ENCODE measurements at regions not wholly inside any gene's neighbourhood (a gene's known extent, or its start where the extent isn't known, plus 50 kb on each side); places are given as distances from the start of the nearest gene placed in this dataset.

DNA sequence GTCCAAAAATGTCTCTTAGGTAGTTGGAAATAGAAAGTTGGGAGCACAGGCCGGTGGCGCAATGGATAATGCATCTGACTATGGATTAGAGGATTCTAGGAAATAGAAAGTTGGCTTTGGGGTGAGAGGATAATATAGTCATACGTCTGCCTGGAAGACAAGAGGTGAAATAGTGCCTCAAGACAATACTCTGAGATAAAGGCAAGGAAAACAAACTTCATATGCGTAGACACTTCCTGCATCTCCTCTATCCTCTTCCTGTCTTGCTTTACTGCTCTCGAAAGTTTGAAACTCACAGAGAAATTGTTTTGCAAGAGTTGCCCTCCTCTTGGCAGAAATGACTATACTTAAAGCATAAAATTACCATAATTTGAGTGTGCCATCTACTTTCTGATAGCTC is 153.2 kb upstream of the FBXL7 start:
- TF ChIP-seq, protein P1, sequence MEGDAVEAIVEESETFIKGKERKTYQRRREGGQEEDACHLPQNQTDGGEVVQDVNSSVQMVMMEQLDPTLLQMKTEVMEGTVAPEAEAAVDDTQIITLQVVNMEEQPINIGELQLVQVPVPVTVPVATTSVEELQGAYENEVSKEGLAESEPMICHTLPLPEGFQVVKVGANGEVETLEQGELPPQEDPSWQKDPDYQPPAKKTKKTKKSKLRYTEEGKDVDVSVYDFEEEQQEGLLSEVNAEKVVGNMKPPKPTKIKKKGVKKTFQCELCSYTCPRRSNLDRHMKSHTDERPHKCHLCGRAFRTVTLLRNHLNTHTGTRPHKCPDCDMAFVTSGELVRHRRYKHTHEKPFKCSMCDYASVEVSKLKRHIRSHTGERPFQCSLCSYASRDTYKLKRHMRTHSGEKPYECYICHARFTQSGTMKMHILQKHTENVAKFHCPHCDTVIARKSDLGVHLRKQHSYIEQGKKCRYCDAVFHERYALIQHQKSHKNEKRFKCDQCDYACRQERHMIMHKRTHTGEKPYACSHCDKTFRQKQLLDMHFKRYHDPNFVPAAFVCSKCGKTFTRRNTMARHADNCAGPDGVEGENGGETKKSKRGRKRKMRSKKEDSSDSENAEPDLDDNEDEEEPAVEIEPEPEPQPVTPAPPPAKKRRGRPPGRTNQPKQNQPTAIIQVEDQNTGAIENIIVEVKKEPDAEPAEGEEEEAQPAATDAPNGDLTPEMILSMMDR (conservative IDR thresholded peaks at IDR 0.05; ENCODE audit: low read length), result no peak
- DNase-seq (ENCODE audit: low read depth), result no peak
- H3K4me3 ChIP-seq (ENCODE audit: low read length), result no peak overlapping the region

DNA sequence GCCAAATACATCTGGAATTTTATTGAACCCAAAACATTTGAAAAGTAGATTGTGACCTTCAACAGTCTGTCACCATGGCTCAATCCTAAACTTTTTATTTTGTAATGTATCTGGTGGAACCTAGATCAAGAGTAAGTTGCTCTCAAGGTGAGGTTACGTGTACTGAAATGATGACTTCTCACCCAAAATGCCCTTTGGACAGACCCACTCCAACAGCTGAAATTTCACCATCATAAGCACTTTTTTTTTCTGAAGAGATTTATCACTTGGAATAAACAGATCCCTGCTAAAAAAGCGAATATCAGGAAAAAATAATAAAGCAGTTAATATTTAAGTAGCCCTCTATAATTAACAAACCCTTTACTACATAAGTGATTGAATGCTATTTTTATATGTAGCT is 155.0 kb upstream of the FBXL7 start:
- DNase-seq (ENCODE audit: low read depth), result no peak
- no peak overlapping the region for H3K4me3 ChIP-seq (ENCODE audit: low read length)
- TF ChIP-seq, protein P1 (conservative IDR thresholded peaks at IDR 0.05; ENCODE audit: low read length), result no peak

DNA sequence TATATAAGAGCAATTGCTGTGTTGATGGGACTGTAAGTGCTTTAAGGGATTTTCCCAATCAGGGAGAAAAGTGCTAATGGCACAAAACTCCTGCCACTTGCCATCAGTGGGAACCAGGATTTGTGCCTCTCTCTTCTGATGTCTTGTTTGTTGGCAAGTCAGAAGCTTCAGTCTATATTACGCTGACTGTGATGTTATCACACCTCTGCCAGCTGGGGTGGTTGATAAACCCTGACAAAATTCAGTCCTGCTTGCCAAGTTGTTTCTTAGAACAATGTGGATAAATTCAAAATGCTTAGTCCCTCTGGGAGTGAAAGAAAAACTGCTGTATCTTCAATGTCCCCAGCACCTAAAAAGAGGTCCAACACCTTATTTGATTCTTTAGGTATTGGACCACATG is 161.4 kb upstream of the FBXL7 start:
- no peak overlapping the region for H3K4me3 ChIP-seq (ENCODE audit: low read length)
- DNase-seq (ENCODE audit: low read depth), result no peak
- TF ChIP-seq, protein P1 (conservative IDR thresholded peaks at IDR 0.05; ENCODE audit: low read length), result no peak

DNA sequence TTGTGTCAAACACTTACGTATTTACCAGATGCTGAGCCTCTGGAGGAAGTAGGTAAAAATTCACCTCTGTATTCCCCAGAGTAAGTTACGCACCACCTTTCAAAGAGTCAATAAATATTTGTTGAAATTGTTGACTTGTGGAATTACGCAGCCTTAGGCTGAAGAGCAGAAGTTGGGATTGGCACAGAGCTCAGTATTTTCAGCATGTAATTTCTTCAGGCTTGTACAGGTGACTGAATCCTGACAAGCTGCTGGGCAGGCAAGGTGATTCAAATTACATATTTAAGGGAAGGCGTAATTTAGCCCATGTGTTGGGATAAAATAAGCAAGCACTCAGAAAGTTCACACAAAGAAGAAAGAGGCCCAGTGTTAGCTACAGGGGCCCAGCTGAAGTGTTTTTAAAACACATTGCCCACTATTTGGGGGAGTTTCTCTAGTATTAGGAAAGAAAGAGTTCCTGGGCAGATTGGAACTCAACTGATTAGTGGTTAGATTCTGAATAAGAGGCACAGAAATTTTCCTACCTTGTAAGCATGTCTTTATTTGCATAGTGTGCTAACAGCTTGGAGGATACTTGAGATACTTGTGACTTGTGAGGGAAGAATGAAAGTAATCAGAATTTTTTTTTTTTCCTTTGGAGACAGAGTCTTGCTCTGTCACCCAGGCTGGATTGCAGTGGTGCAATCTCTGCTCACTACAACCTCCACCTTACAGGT is 165.3 kb upstream of the FBXL7 start:
- TF ChIP-seq, protein P1 (conservative IDR thresholded peaks at IDR 0.05; ENCODE audit: low read length), result no peak
- H3K4me3 ChIP-seq (ENCODE audit: low read length), result no peak overlapping the region
- DNase-seq (ENCODE audit: low read depth), result no peak

DNA sequence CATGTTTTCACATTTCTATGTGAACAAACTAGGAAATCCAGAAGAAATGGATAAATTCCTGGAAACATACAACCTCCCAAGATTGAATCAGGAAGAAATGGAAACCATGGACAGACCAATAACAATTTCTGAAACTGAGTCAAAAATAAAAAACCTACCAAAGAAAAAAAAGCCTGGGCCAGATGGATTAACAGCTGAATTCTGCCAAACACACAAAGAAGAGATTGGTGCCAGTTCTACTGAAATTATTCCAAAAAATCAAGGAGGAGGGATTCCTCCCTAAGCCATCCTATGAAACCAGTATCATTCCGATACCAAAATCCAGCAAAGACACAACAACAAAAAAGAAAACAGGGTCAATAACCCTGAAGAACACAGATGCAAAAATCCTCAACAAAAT is 166.9 kb upstream of the FBXL7 start:
- TF ChIP-seq, protein P1 (conservative IDR thresholded peaks at IDR 0.05; ENCODE audit: low read length), result no peak

DNA sequence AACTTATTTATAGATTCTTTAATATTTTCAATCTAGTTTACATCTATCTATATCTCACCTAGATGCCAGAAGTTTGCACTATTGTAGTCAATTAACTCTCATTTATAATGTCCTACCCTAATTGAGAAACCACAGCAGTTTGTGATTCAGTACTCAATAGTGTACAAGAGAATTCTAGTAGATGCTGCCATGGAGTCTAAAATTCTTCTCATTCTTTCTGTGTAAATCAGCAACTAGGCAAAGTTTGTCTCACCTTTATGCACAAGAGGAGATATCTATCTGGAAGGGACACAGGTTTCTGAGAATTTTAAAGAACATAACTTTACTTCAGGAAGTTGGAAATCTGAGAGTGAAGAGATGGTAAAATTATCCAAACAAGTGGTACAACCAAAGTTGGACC is 173.0 kb upstream of the FBXL7 start:
- H3K4me3 ChIP-seq (ENCODE audit: low read length), result no peak overlapping the region
- TF ChIP-seq, protein P1 (conservative IDR thresholded peaks at IDR 0.05; ENCODE audit: low read length), result no peak
- DNase-seq (ENCODE audit: low read depth), result no peak

More for the DNA sequence above, 166.9 kb upstream of the FBXL7 start:
- no peak for DNase-seq (ENCODE audit: low read depth)
- no peak overlapping the region for H3K4me3 ChIP-seq (ENCODE audit: low read length)

DNA sequence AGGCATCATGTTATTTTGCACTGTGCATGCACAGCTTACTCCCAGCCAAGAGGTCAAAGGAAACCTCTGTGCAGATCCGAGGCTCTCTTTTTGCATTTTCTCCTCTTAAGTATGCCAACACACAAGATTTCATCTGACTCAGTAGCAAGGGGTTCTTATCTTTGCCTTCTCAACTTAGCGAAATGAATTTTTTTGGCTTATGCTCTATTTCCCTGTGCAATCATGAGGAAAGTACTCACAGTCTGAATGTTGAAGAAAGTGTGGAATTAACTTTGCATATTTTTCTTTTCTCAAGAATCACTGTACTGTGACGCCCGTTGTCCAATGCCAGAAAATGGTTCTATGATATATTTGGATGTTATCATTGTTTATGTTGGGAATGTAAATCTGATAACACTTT is 173.5 kb upstream of the FBXL7 start:
- TF ChIP-seq, protein P1 (conservative IDR thresholded peaks at IDR 0.05; ENCODE audit: low read length), result no peak
- H3K4me3 ChIP-seq (ENCODE audit: low read length), result no peak overlapping the region
- DNase-seq (ENCODE audit: low read depth), result no peak

Measured in AG10803 (cell line).